ENCODE measurements at regions not wholly inside any gene's neighbourhood (a gene's known extent, or its start where the extent isn't known, plus 50 kb on each side); places are given as distances from the start of the nearest gene placed in this dataset.

DNA sequence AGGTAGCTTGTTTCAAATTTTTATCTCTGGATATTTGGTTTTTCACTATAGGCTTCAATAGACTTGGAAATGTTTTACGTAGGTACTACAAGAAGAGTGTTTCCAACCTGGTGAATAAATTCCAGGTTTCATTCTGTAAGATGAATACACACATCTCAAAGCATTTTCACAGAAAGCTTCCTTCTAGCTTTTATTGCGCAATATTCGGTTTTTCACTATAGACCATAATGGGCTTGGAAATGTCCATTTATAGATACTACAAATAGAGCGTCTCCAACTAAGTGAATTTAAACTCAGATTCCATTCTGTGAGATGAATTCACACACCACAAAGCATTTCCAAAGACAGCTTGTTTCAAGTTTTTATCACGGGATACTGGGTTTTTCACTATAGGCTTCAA is 857.7 kb upstream of the HS3ST1 start:
- DNase-seq, result no peak

DNA sequence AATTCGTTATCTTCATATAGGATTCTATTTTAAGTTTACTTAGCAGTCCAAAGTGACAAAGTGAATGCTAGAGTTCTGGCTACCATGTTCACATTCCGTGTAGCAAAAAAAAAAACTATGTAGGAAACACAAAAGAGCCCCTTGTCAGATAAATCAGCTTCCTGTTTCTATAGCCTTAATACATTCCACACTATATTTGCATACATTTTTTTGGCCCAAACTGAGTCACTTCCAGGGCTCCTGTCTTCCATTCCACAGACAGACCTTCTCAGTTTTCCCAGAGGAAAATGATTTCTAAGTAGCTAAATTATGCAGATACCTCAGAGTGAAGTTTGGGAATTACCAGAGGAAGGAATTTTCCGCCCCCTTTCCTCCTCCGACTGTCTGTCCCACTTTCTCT is 841.9 kb upstream of the HS3ST1 start:
- no peak for DNase-seq

DNA sequence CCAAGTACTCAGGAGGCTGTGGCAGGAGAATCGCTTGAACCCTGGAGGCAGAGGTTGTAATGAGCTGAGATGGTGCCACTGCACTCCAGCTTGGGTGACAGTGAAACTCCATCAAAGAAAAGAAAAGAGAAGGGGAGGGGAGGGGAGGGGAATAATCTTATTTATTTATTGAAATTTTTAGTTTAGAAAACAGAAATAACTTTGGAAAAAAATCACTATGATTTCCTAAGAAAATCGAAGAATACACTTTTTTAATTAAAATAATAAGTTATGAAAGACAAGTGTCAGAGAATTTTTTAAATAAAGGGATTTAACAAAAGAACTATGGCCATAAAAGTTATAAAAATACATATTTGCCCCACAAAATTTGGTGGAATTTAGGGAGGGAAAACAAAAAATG is 836.9 kb upstream of the HS3ST1 start:
- DNase-seq, result no peak

- DNase-seq, result no peak
These were observed 831.8 kb upstream of the HS3ST1 start for GRCh38 chr4:12260453-12260852.

DNA sequence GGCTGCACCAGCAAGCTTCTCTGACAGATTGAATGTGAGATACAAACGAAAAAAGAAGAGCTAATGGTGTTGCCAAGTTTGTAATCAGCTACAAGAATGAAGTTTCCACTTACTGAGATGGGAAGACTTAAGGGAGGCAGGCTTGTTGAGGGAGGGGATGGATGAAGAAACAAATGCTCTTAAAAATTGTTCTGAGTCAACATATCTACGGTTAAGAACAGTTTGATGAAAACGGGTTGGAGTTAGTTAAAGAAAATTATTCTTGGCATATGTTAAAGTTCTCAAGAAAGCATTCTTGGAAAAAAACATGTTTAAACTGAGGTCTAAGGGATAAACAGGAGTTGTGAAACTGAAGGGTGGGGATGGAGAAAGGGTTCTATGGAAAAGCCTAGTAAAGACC is 816.3 kb upstream of the HS3ST1 start:
- DNase-seq, result no peak

- DNase-seq, result no peak
These were observed 813.7 kb upstream of the HS3ST1 start for GRCh38 chr4:12242354-12242753.

GRCh38 chr4:12239897-12240636 is 811.4 kb upstream of the HS3ST1 start:
- DNase-seq, result no peak

- no peak for DNase-seq
These were observed 802.4 kb upstream of the HS3ST1 start for GRCh38 chr4:12231098-12231497.

DNA sequence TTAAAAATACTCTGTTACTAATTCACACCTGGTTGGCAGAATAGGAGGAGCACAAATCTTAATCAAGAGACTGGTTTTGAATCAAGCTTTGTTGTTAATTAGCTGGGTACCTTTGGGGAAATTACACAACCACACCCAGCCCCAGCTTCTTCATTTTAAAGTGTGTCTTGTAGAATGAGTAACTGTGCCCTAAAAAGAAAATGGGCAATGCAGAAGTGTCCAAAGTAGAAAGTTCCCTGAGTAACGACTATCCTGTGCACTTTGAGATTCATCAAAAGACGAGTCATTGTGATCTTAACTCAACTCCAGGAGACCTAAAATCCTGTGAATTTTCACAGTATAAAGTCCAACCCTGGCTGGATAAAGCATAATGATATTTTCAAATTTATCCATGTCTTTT is 792.3 kb upstream of the HS3ST1 start:
- no peak for DNase-seq

DNA sequence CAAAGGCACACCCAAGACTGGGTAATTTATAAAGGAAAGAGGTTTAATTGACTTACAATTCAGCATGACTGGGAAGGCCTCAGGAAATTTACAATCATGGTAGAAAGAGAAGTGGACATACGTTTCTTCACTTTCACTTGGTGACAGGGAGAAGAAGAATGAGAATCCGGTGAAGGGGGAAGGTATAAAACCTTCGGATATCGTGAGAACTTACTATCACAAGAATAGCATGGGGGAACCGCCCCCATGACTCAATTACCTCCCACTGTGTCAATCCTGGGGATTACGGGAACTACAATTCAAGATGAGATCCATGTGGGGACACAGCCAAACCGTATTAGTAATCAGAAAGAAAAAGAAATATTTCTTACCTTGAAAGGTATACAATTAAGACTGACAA is 782.9 kb upstream of the HS3ST1 start:
- no peak for DNase-seq

GRCh38 chr4:12207396-12207795 is 778.7 kb upstream of the HS3ST1 start:
- DNase-seq, result no peak

DNA sequence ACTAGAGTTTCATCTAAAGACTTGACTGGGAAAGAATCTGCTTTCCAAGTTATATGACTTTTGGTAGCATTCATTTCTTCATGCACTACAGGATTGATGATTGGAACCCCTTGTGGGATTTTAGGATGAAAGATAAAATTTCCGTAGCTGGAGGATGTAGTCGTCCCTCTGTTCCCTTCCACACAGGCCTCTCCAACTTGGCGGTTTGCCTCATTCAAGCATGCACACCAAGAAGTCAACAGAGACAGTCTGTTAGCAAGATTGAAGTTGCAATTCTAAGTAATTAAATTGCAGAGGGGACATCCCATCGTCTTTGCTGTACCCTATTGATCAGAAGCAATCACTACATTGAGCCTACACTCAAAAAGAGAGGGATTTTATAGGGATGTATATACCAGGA is 777.4 kb upstream of the HS3ST1 start:
- no peak for DNase-seq

- DNase-seq, result no peak
These were observed 775.3 kb upstream of the HS3ST1 start for GRCh38 chr4:12203945-12204344.

GRCh38 chr4:12200226-12200625 is 771.5 kb upstream of the HS3ST1 start:
- DNase-seq, result no peak

GRCh38 chr4:12186526-12186925 is 757.8 kb upstream of the HS3ST1 start:
- no peak for DNase-seq

DNA sequence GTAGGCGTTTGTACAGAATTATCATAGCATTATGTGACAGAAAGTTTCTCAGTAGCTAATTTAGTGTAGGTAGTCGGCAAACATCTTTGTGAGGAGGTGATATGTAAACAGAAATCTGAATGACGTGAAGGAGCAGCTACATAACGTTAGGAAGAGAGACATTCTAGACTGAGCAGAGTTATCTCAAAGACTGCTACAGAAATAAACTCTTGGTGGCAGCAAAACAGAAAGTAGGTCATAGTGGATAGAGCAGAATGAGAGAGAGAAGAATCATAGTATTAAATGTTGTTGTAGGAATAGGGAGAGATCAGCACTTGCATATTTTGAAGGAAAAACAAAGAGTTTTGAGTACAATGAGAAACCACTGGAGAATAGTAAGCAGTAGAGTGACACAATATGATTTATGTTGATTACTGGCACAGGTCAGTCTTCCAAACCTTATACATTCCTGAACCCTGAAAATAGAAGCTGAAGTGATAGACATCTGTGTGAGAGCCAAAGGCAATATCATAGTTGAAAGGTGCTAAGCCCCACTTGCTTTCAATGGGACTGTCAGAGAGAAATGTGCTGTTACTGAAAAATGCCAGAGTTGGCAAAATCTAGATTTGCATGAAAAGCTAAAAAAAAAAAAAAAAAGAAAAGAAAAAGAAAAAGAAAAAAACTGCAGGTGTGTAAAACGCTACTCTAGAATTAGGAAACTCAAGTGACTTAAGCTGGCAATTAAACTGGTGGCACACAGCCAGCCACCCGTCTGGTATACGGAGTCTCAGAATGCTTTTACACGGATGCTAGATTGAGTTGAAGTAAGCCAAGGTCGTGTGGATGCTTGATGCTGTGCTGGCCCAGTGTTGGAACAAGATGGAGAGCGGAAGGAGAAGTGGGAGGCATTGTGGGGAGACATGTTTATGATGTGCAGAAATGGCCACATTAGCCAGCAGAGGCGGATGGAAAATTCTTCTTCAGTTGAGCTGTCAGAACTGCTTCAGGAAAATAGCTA is 750.2 kb upstream of the HS3ST1 start:
- DNase-seq, result no peak

DNA sequence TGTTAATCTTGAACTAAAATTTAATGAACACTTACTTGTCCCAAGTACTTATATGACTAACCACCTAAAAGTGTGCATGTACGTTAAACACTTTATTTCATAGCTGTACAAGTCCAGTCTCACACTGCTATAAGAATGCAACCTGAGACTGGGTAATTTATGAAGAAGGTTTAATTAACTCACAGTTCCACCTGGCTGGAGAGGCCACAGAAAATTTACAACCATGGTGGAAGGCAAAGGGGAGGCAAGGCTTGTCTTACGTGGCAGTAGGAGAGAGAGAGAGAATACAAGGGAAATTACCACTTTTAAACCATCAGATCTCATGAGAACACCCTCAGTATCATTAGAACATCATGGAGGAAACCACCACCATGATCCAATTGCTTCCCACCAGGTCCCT is 748.7 kb upstream of the HS3ST1 start:
- DNase-seq, result no peak

GRCh38 chr4:12173496-12173895 is 744.8 kb upstream of the HS3ST1 start:
- no peak for DNase-seq

- no peak for DNase-seq
These were observed 743.7 kb upstream of the HS3ST1 start for GRCh38 chr4:12172198-12172973.

GRCh38 chr4:12170308-12170707 is 741.6 kb upstream of the HS3ST1 start:
- DNase-seq, result no peak

GRCh38 chr4:12165616-12166015 is 736.9 kb upstream of the HS3ST1 start:
- no peak for DNase-seq

DNA sequence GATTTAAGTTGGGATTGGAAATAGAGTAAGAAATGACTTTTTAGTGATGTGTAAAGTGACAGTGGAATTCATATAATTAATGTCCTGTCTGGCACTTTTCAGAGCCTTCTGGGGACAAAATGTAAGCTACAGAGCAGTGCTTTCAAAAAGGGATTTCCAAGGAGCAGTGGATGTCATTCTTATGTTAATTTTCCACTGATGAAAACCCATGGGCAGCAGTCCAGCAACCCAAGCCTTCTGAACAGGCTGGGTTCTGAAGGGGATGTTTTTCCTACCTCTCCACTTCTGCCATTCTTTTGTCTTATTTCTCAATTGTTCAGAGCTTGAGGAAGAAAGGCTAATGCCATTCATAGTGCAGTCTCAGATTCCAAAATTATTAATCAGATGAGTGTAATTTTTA is 717.6 kb upstream of the HS3ST1 start:
- no peak for DNase-seq

- DNase-seq, result no peak
These were observed 717.1 kb upstream of the HS3ST1 start for GRCh38 chr4:12145768-12146167.
